NCI-H2171 (cell line): ENCODE measurements at regions not wholly inside any gene's neighbourhood (a gene's known extent, or its start where the extent isn't known, plus 50 kb on each side); places are given as distances from the start of the nearest gene placed in this dataset.
"Not testable (repeated sequence)": the region's sequence is repeated elsewhere in the genome, so short reads cannot be mapped to it uniquely, and the experiment has no call there.

ENCODE experiments used
- DNase-seq: peaks from one replicate; lab custom pipeline; 2025; lab: John Stamatoyannopoulos, UW

GRCh38 chr13:83117046-83117445 lies 765.2 kb downstream of the SLITRK1 start:
- DNase-seq, result no peak

GRCh38 chr13:83101574-83102247 lies 780.6 kb downstream of the SLITRK1 start:
- not testable (repeated sequence) for DNase-seq

GRCh38 chr13:83100237-83100636 lies 782.0 kb downstream of the SLITRK1 start:
- no peak for DNase-seq

- no peak for DNase-seq
Observed at GRCh38 chr13:83088858-83089257, 793.4 kb downstream of the SLITRK1 start.

- no peak for DNase-seq
Observed at GRCh38 chr13:83086948-83087347, 795.3 kb downstream of the SLITRK1 start.

GRCh38 chr13:83086088-83086487 lies 796.2 kb downstream of the SLITRK1 start:
- DNase-seq, result no peak

- DNase-seq, result no peak
Observed at GRCh38 chr13:83085186-83085900, 796.9 kb downstream of the SLITRK1 start.

- no peak for DNase-seq
Observed at GRCh38 chr13:83077499-83077898, 804.8 kb downstream of the SLITRK1 start.

- not testable (repeated sequence) for DNase-seq
Observed at GRCh38 chr13:83073930-83074329, 808.3 kb downstream of the SLITRK1 start.

- DNase-seq, result no peak
Observed at GRCh38 chr13:83065108-83065507, 817.2 kb downstream of the SLITRK1 start.

- DNase-seq, result no peak
Observed at GRCh38 chr13:83057119-83057518, 825.2 kb downstream of the SLITRK1 start.

GRCh38 chr13:83056269-83056668 lies 826.0 kb downstream of the SLITRK1 start:
- no peak for DNase-seq

GRCh38 chr13:83048419-83048818 lies 833.9 kb downstream of the SLITRK1 start:
- DNase-seq, result no peak

GRCh38 chr13:83024955-83025594 lies 857.2 kb downstream of the SLITRK1 start:
- DNase-seq, result no peak

- DNase-seq, result no peak
Observed at GRCh38 chr13:83024232-83024631, 858.0 kb downstream of the SLITRK1 start.

- no peak for DNase-seq
Observed at GRCh38 chr13:83019986-83020385, 862.3 kb downstream of the SLITRK1 start.

- no peak for DNase-seq
Observed at GRCh38 chr13:83009987-83010386, 872.3 kb downstream of the SLITRK1 start.

GRCh38 chr13:83008212-83008929 lies 873.9 kb downstream of the SLITRK1 start:
- DNase-seq, result no peak

GRCh38 chr13:83007226-83007625 lies 875.0 kb downstream of the SLITRK1 start:
- DNase-seq, result no peak

- DNase-seq, result no peak
Observed at GRCh38 chr13:83003185-83003584, 879.1 kb downstream of the SLITRK1 start.

- no peak for DNase-seq
Observed at GRCh38 chr13:82993417-82993816, 888.9 kb downstream of the SLITRK1 start.

- no peak for DNase-seq
Observed at GRCh38 chr13:82976499-82976898, 905.8 kb downstream of the SLITRK1 start.
